HEK293 (cell line): ENCODE measurements at regions not wholly inside any gene's neighbourhood (a gene's known extent, or its start where the extent isn't known, plus 50 kb on each side); places are given as distances from the start of the nearest gene placed in this dataset.

ENCODE experiments used
- CTCF ChIA-PET: fragments of 350-600 bp; formaldehyde crosslinking; extraction: SDS; loops from one replicate; lab custom pipeline; 2021; ENCODE audit warnings: antibody characterized with exemption; lab: Yijun Ruan, JAX
- POLR2A ChIA-PET: fragments of 300-600 bp; formaldehyde crosslinking; extraction: SDS; loops from one replicate; lab custom pipeline; 2020; ENCODE audit warnings: antibody characterized with exemption, inconsistent platforms; lab: Yijun Ruan, JAX
- H3K27ac ChIP-seq: fragments of 200-500 bp; sonication (Bioruptor generic); 2 replicates; pipeline ENCODE4 v1.5.1; 2014; ENCODE audit warnings: low read depth, low read length, control low read depth, inconsistent platforms; ENCODE audit errors: extremely low read depth
- H3K36me3 ChIP-seq, 2 experiments: fragments of 200-500 bp in 1 of 2; sonication (Bioruptor generic) in 1 of 2; 1 replicate in 1 of 2; 2 replicates in 1 of 2; pipeline ENCODE4 v1.5.1; 2014 to 2017; ENCODE audit warnings: inconsistent platforms in 2 of 2, low read length in 2 of 2; ENCODE audit not compliant: control insufficient read depth in 2 of 2, insufficient read depth in 1 of 2
- H3K4me1 ChIP-seq: fragments of 200-500 bp; sonication (Bioruptor generic); 2 replicates; pipeline ENCODE4 v1.5.1; 2014; ENCODE audit warnings: mild to moderate bottlenecking, low read length, inconsistent platforms; ENCODE audit not compliant: control insufficient read depth, insufficient read depth
- H3K4me3 ChIP-seq: 2 replicates; pipeline ENCODE4 v1.5.1; 2011; ENCODE audit warnings: low read depth, mild to moderate bottlenecking, control low read depth, low read length, moderate library complexity
- H3K9me3 ChIP-seq: fragments of 200-500 bp; sonication (Bioruptor generic); 2 replicates; pipeline ENCODE4 v1.5.1; 2014; ENCODE audit warnings: low read depth, low read length, inconsistent platforms; ENCODE audit not compliant: control insufficient read depth, insufficient read depth
- CTCF ChIP-seq: fragments of 450-650 bp; formaldehyde crosslinking; IDR thresholded peaks from 2 replicates; pipeline ENCODE4 v1.5.1; 2016; ENCODE audit warnings: missing biosample characterization, missing genetic modification characterization
- FEZF1 ChIP-seq: fragments of 450-650 bp; formaldehyde crosslinking; IDR thresholded peaks from 2 replicates; pipeline ENCODE4 v1.5.1; 2016; ENCODE audit warnings: missing biosample characterization, missing genetic modification characterization
- MYNN ChIP-seq: fragments of 450-650 bp; formaldehyde crosslinking; IDR thresholded peaks from 2 replicates; pipeline ENCODE4 v1.5.1; 2016; ENCODE audit warnings: missing biosample characterization, missing genetic modification characterization, borderline replicate concordance
- MZF1 ChIP-seq: fragments of 450-650 bp; formaldehyde crosslinking; IDR thresholded peaks from 2 replicates; pipeline ENCODE4 v1.5.1; 2017; ENCODE audit warnings: missing biosample characterization, missing genetic modification characterization, borderline replicate concordance
- OSR2 ChIP-seq: fragments of 450-650 bp; formaldehyde crosslinking; IDR thresholded peaks from 2 replicates; pipeline ENCODE4 v1.5.1; 2016; ENCODE audit warnings: missing biosample characterization, missing genetic modification characterization
- PBX3 ChIP-seq: sonication (generic); formaldehyde crosslinking; IDR thresholded peaks from 2 replicates; pipeline ENCODE4 v1.8.1; 2022; ENCODE audit warnings: mild to moderate bottlenecking, moderate library complexity, missing genetic modification reagents
- PRDM2 ChIP-seq: fragments of 450-650 bp; formaldehyde crosslinking; IDR thresholded peaks from 2 replicates; pipeline ENCODE4 v1.5.1; 2016; ENCODE audit warnings: missing biosample characterization, missing genetic modification characterization, borderline replicate concordance
- SCRT2 ChIP-seq: fragments of 450-650 bp; formaldehyde crosslinking; IDR thresholded peaks from 2 replicates; pipeline ENCODE4 v1.5.1; 2016; ENCODE audit warnings: missing biosample characterization, missing genetic modification characterization
- SP2 ChIP-seq: fragments of 450-650 bp; formaldehyde crosslinking; IDR thresholded peaks from 2 replicates; pipeline ENCODE4 v1.5.1; 2016; ENCODE audit warnings: missing biosample characterization, missing genetic modification characterization
- TCF7L2 ChIP-seq: IDR thresholded peaks from 2 replicates; pipeline ENCODE4 v1.6.1; 2011; ENCODE audit warnings: low read depth, mild to moderate bottlenecking, inconsistent platforms, low read length, moderate library complexity, borderline replicate concordance
- TRIM28 ChIP-seq: IDR thresholded peaks from 2 replicates; pipeline ENCODE4 v1.6.1; 2011; ENCODE audit warnings: low read length, control low read depth, borderline replicate concordance
- ZBTB1 ChIP-seq: fragments of 450-650 bp; formaldehyde crosslinking; IDR thresholded peaks from 2 replicates; pipeline ENCODE4 v1.5.1; 2016; ENCODE audit warnings: missing biosample characterization, missing genetic modification characterization
- ZBTB17 ChIP-seq: fragments of 450-650 bp; formaldehyde crosslinking; IDR thresholded peaks from 2 replicates; pipeline ENCODE4 v1.5.1; 2016; ENCODE audit warnings: missing biosample characterization, missing genetic modification characterization
- ZFHX2 ChIP-seq: fragments of 450-650 bp; formaldehyde crosslinking; conservative IDR thresholded peaks from 2 replicates; pipeline ENCODE4 v1.5.1; 2016; ENCODE audit warnings: missing biosample characterization, missing genetic modification characterization
- ZFP3 ChIP-seq: fragments of 450-650 bp; formaldehyde crosslinking; IDR thresholded peaks from 2 replicates; pipeline ENCODE4 v1.5.1; 2016; ENCODE audit warnings: low read depth, missing biosample characterization, missing genetic modification characterization
- ZIC2 ChIP-seq: fragments of 450-650 bp; formaldehyde crosslinking; IDR thresholded peaks from 2 replicates; pipeline ENCODE4 v1.5.1; 2016; ENCODE audit warnings: missing biosample characterization, missing genetic modification characterization
- ZNF19 ChIP-seq: fragments of 450-650 bp; formaldehyde crosslinking; IDR thresholded peaks from 2 replicates; pipeline ENCODE4; 2016; ENCODE audit warnings: missing biosample characterization, missing genetic modification characterization, low read depth
- ZNF2 ChIP-seq: fragments of 450-650 bp; formaldehyde crosslinking; IDR thresholded peaks from 2 replicates; pipeline ENCODE4 v1.5.1; 2016; ENCODE audit warnings: missing biosample characterization, missing genetic modification characterization
- ZNF302 ChIP-seq: fragments of 450-650 bp; formaldehyde crosslinking; IDR thresholded peaks from 2 replicates; pipeline ENCODE4 v1.5.1; 2016; ENCODE audit warnings: missing biosample characterization, missing genetic modification characterization, low read depth
- ZNF350 ChIP-seq: fragments of 450-650 bp; formaldehyde crosslinking; IDR thresholded peaks from 2 replicates; pipeline ENCODE4 v1.5.0; 2017; ENCODE audit warnings: missing biosample characterization, mild to moderate bottlenecking, missing genetic modification characterization
- ZNF37A ChIP-seq: fragments of 450-650 bp; IDR thresholded peaks from 2 replicates; pipeline ENCODE4 v1.5.1; 2018; ENCODE audit warnings: missing biosample characterization, missing genetic modification characterization
- ZNF391 ChIP-seq: fragments of 450-650 bp; formaldehyde crosslinking; IDR thresholded peaks from 2 replicates; pipeline ENCODE4 v1.5.1; 2016; ENCODE audit warnings: low read depth, missing biosample characterization, missing genetic modification characterization, borderline replicate concordance
- ZNF521 ChIP-seq: fragments of 450-650 bp; formaldehyde crosslinking; IDR thresholded peaks from 2 replicates; pipeline ENCODE4 v1.5.1; 2017; ENCODE audit warnings: missing biosample characterization, mild to moderate bottlenecking, missing genetic modification characterization
- ZNF571 ChIP-seq: fragments of 450-650 bp; formaldehyde crosslinking; IDR thresholded peaks from 2 replicates; pipeline ENCODE4 v1.5.0; 2017; ENCODE audit warnings: missing biosample characterization, missing genetic modification characterization
- ZNF830 ChIP-seq: fragments of 450-650 bp; IDR thresholded peaks from 2 replicates; pipeline ENCODE4 v1.5.0; 2018; ENCODE audit warnings: missing biosample characterization, missing genetic modification characterization, low read depth, mild to moderate bottlenecking, moderate library complexity
- ZSCAN18 ChIP-seq: fragments of 450-650 bp; formaldehyde crosslinking; IDR thresholded peaks from 2 replicates; pipeline ENCODE4 v1.5.1; 2016; ENCODE audit warnings: missing biosample characterization, missing genetic modification characterization

- TF ChIP-seq ZIC2 (tag by site-specific recombination): no peak
- TF ChIP-seq CTCF (tag by site-specific recombination): no peak
These were observed 441.4 kb downstream of the PCDH20 start (continued) for GRCh38 chr13:60974296-60974695.

- POLR2A ChIA-PET: no interaction called here
- Histone ChIP-seq H3K4me1 (no peaks in the 10 kb centered on the region), H3K9me3 (no peaks in the 10 kb centered on the region), H3K27ac (no peak overlapping the region)
- CTCF ChIA-PET: no interaction called here
- TF ChIP-seq MYNN (no peak), ZFHX2 (tag by site-specific recombination) (no peak), FEZF1 (no peak), ZBTB17 (tag by site-specific recombination) (no peak), OSR2 (tag by site-specific recombination) (no peak), ZNF571 (tag by site-specific recombination) (no peak), ZNF350 (no peak), ZNF391 (tag by site-specific recombination) (no peak), ZBTB1 (no peak), ZNF302 (tag by site-specific recombination) (no peak)
- TF ChIP-seq, all 188 proteins: peak for 0
- no peaks in the 10 kb centered on the region for H3K36me3 ChIP-seq
- H3K4me3 ChIP-seq: no peak overlapping the region
These were observed 442.1 kb downstream of the PCDH20 start for GRCh38 chr13:60973529-60973928.

- no peaks in the 10 kb centered on the region for H3K9me3 ChIP-seq
- ChIA-PET CTCF (no interaction called here), POLR2A (no interaction called here)
- no peak overlapping the region for H3K27ac ChIP-seq
- no peaks in the 10 kb centered on the region for H3K36me3 ChIP-seq
- no peak overlapping the region for H3K4me3 ChIP-seq
- no peaks in the 10 kb centered on the region for H3K4me1 ChIP-seq
- no peak for TF ChIP-seq MZF1 (tag by site-specific recombination)
- no peak for TF ChIP-seq ZNF391 (tag by site-specific recombination)
- no peak for TF ChIP-seq PRDM2 (tag by site-specific recombination)
- TF ChIP-seq SP2: no peak
- no peak for TF ChIP-seq ZNF2 (tag by site-specific recombination)
- TF ChIP-seq ZNF19 (tag by site-specific recombination): no peak
- no peak for TF ChIP-seq PBX3 (CRISPR knock-in tag)
- TF ChIP-seq SCRT2 (tag by site-specific recombination): no peak
- TF ChIP-seq ZNF37A: no peak
- TF ChIP-seq ZFP3 (tag by site-specific recombination): no peak
- no peak for TF ChIP-seq ZNF830 (tag by site-specific recombination)
- no peak for TF ChIP-seq TCF7L2
- no peak for TF ChIP-seq ZNF521 (tag by site-specific recombination)
- no peak for TF ChIP-seq TRIM28
- no peak for TF ChIP-seq ZSCAN18
These were observed 444.9 kb downstream of the PCDH20 start for GRCh38 chr13:60970736-60971135.
